Thoracic aorta (tissue), 2 donors: ENCODE measurements at regions not wholly inside any gene's neighbourhood (a gene's known extent, or its start where the extent isn't known, plus 50 kb on each side); places are given as distances from the start of the nearest gene placed in this dataset.

Experiments used
- ATAC-seq: fragments of 150-250 bp; one replicate; pipeline ENCODE4 v1.8.0; 2017; ENCODE audit warnings: low read depth; ENCODE audit not compliant: insufficient number of reproducible peaks, low FRiP score
- DNase-seq: peaks from one replicate; pipeline ENCODE4 v3.0.0-alpha.2; 2020; ENCODE audit warnings: low spot score
- H3K27ac ChIP-seq, 2 donors: fragments of 200-600 bp; sonication (generic); 1 replicate in 1 of 2; 2 replicates in 1 of 2; pipeline ENCODE4 v1.5.1; 2016; ENCODE audit warnings: mild to moderate bottlenecking in 2 of 2, moderate library complexity in 2 of 2
- H3K27me3 ChIP-seq: fragments of 200-600 bp; sonication (generic); replicated peaks from 2 replicates; pipeline ENCODE4 v1.6.0; 2016; ENCODE audit warnings: mild to moderate bottlenecking; ENCODE audit not compliant: insufficient read depth
- H3K36me3 ChIP-seq: fragments of 200-600 bp; sonication (generic); one replicate; pipeline ENCODE4 v1.5.1; 2016
- H3K4me1 ChIP-seq, 2 donors: fragments of 200-600 bp; sonication (generic); 1 replicate in 1 of 2; 2 replicates in 1 of 2; pipeline versions ENCODE4 v1.5.1 to v1.6.0; 2016; ENCODE audit warnings: low read depth in 2 of 2, mild to moderate bottlenecking in 1 of 2; ENCODE audit not compliant: control insufficient read depth in 1 of 2
- H3K4me3 ChIP-seq: fragments of 200-600 bp; sonication (generic); 2 replicates; pipeline ENCODE4 v1.5.1; 2016; ENCODE audit warnings: mild to moderate bottlenecking
- H3K9me3 ChIP-seq: fragments of 200-600 bp; sonication (generic); 2 replicates; pipeline ENCODE4 v1.5.1; 2016
- CTCF ChIP-seq: fragments of 200-600 bp; sonication (generic); IDR thresholded peaks from one replicate; pipeline ENCODE4 v1.5.1; 2019; ENCODE audit warnings: antibody characterized with exemption

GRCh38 chr14:86510491-86510890 is 980.5 kb downstream of the FLRT2 start:
- Histone ChIP-seq H3K4me1 (no peaks in the 10 kb centered on the region), H3K27me3 (no peaks in the 10 kb centered on the region), H3K36me3 (no peaks in the 10 kb centered on the region), H3K4me3 (no peak overlapping the region), H3K27ac (no peak overlapping the region), H3K9me3 (no peaks in the 10 kb centered on the region)
- no peak for TF ChIP-seq CTCF
- DNase-seq (no peak), ATAC-seq (no peak)

GRCh38 chr14:86505808-86506207 is 975.9 kb downstream of the FLRT2 start:
- Histone ChIP-seq H3K4me1 (no peaks in the 10 kb centered on the region), H3K4me3 (no peak overlapping the region), H3K27ac (no peak overlapping the region), H3K36me3 (no peaks in the 10 kb centered on the region), H3K9me3 (no peaks in the 10 kb centered on the region), H3K27me3 (no peaks in the 10 kb centered on the region)
- no peak for DNase-seq
- no peak for ATAC-seq
- no peak for TF ChIP-seq CTCF

GRCh38 chr14:86501611-86502010 is 971.7 kb downstream of the FLRT2 start:
- Histone ChIP-seq H3K4me3 (no peak overlapping the region), H3K36me3 (no peaks in the 10 kb centered on the region), H3K27me3 (no peaks in the 10 kb centered on the region), H3K9me3 (no peaks in the 10 kb centered on the region), H3K4me1 (no peaks in the 10 kb centered on the region), H3K27ac (no peak overlapping the region)
- no peak for TF ChIP-seq CTCF
- DNase-seq: no peak
- no peak for ATAC-seq

GRCh38 chr14:86491743-86492142 is 961.8 kb downstream of the FLRT2 start:
- no peak for ATAC-seq
- TF ChIP-seq CTCF: no peak

GRCh38 chr14:86481104-86481503 is 951.2 kb downstream of the FLRT2 start:
- ATAC-seq (no peak), DNase-seq (no peak)
- no peak for TF ChIP-seq CTCF
- Histone ChIP-seq H3K4me1 (no peaks in the 10 kb centered on the region), H3K27ac (no peak overlapping the region), H3K36me3 (no peaks in the 10 kb centered on the region), H3K27me3 (no peaks in the 10 kb centered on the region), H3K4me3 (no peak overlapping the region), H3K9me3 (peaks cover 3% of the 10 kb centered on the region)

More at GRCh38 chr14:86491743-86492142, 961.8 kb downstream of the FLRT2 start:
- Histone ChIP-seq H3K27me3 (no peaks in the 10 kb centered on the region), H3K27ac (no peak overlapping the region), H3K9me3 (no peaks in the 10 kb centered on the region), H3K4me3 (no peak overlapping the region), H3K4me1 (no peaks in the 10 kb centered on the region), H3K36me3 (no peaks in the 10 kb centered on the region)
- DNase-seq: no peak
